Activated CD8-positive, alpha-beta memory T cell treated with anti-CD3 and anti-CD28 coated beads for 24 hours (primary cell): ENCODE measurements at regions not wholly inside any gene's neighbourhood (a gene's known extent, or its start where the extent isn't known, plus 50 kb on each side); places are given as distances from the start of the nearest gene placed in this dataset.

Experiments used
- DNase-seq: peaks from one replicate; pipeline ENCODE4 v3.0.0-alpha.2; 2020

GRCh38 chr5:21165344-21165743 is 1177.3 kb upstream of the CDH18 start:
- no peak for DNase-seq

- DNase-seq, result no peak
Observed at GRCh38 chr5:21164425-21164824, 1176.4 kb upstream of the CDH18 start.

- DNase-seq, result no peak
Observed at GRCh38 chr5:21159510-21160059, 1171.6 kb upstream of the CDH18 start.

- DNase-seq, result no peak
Observed at GRCh38 chr5:21154526-21154925, 1166.5 kb upstream of the CDH18 start.

- DNase-seq, result no peak
Observed at GRCh38 chr5:21152611-21153010, 1164.6 kb upstream of the CDH18 start.

- no peak for DNase-seq
Observed at GRCh38 chr5:21145376-21145775, 1157.4 kb upstream of the CDH18 start.

- no peak for DNase-seq
Observed at GRCh38 chr5:21143686-21144085, 1155.7 kb upstream of the CDH18 start.

GRCh38 chr5:21142791-21143190 is 1154.8 kb upstream of the CDH18 start:
- no peak for DNase-seq

GRCh38 chr5:21140987-21141386 is 1153.0 kb upstream of the CDH18 start:
- DNase-seq, result no peak

- DNase-seq, result no peak
Observed at GRCh38 chr5:21126236-21126635, 1138.2 kb upstream of the CDH18 start.

GRCh38 chr5:21125238-21125983 is 1137.4 kb upstream of the CDH18 start:
- DNase-seq, result no peak

- no peak for DNase-seq
Observed at GRCh38 chr5:21121213-21121612, 1133.2 kb upstream of the CDH18 start.

GRCh38 chr5:21097661-21098060 is 1109.7 kb upstream of the CDH18 start:
- no peak for DNase-seq

- no peak for DNase-seq
Observed at GRCh38 chr5:21094619-21095018, 1106.6 kb upstream of the CDH18 start.

- DNase-seq, result no peak
Observed at GRCh38 chr5:21087766-21088165, 1099.8 kb upstream of the CDH18 start.

- no peak for DNase-seq
Observed at GRCh38 chr5:21085791-21086190, 1097.8 kb upstream of the CDH18 start.

- DNase-seq, result no peak
Observed at GRCh38 chr5:21071986-21072385, 1084.0 kb upstream of the CDH18 start.

GRCh38 chr5:21071421-21071820 is 1083.4 kb upstream of the CDH18 start:
- no peak for DNase-seq

- no peak for DNase-seq
Observed at GRCh38 chr5:21070858-21071257, 1082.9 kb upstream of the CDH18 start.

GRCh38 chr5:21067724-21068123 is 1079.7 kb upstream of the CDH18 start:
- no peak for DNase-seq

- DNase-seq, result no peak
Observed at GRCh38 chr5:21063146-21063545, 1075.1 kb upstream of the CDH18 start.

- DNase-seq, result no peak
Observed at GRCh38 chr5:21058289-21058688, 1070.3 kb upstream of the CDH18 start.

GRCh38 chr5:21051945-21052344 is 1063.9 kb upstream of the CDH18 start:
- no peak for DNase-seq

- no peak for DNase-seq
Observed at GRCh38 chr5:21049901-21050300, 1061.9 kb upstream of the CDH18 start.

- DNase-seq, result no peak
Observed at GRCh38 chr5:21030981-21031380, 1043.0 kb upstream of the CDH18 start.
